HEK293 (cell line): ENCODE measurements at regions not wholly inside any gene's neighbourhood (a gene's known extent, or its start where the extent isn't known, plus 50 kb on each side); places are given as distances from the start of the nearest gene placed in this dataset.

Source experiments
- KLF1 ChIP-seq: fragments of 450-650 bp; formaldehyde crosslinking; IDR thresholded peaks from 2 replicates; pipeline ENCODE4 v1.5.1; 2016; ENCODE audit warnings: missing biosample characterization, missing genetic modification characterization
- REST ChIP-seq: fragments of 450-650 bp; formaldehyde crosslinking; IDR thresholded peaks from 2 replicates; pipeline ENCODE4 v1.5.1; 2016; ENCODE audit warnings: missing biosample characterization, missing genetic modification characterization
- ZNF521 ChIP-seq: fragments of 450-650 bp; formaldehyde crosslinking; IDR thresholded peaks from 2 replicates; pipeline ENCODE4 v1.5.1; 2017; ENCODE audit warnings: missing biosample characterization, mild to moderate bottlenecking, missing genetic modification characterization

GRCh38 chr7:25408876-25409275 lies 180.6 kb upstream of the NPVF start:
- TF ChIP-seq KLF1 (tag by site-specific recombination) (no peak), ZNF521 (tag by site-specific recombination) (no peak), REST (tag by site-specific recombination) (no peak)
